ENCODE measurements at regions not wholly inside any gene's neighbourhood (a gene's known extent, or its start where the extent isn't known, plus 50 kb on each side); places are given as distances from the start of the nearest gene placed in this dataset.

- TF ChIP-seq CTCF (IDR thresholded peaks at IDR 0.05): no peak
- TF ChIP-seq POLR2AphosphoS5 (IDR thresholded peaks at IDR 0.05): no peak
Observed at GRCh38 chr2:33706410-33706809, 107.3 kb upstream of the FAM98A start.

Data from prostate gland (tissue), 2 donors.